Thymus (tissue), 11 donors: ENCODE measurements at regions not wholly inside any gene's neighbourhood (a gene's known extent, or its start where the extent isn't known, plus 50 kb on each side); places are given as distances from the start of the nearest gene placed in this dataset.
"Not testable (repeated sequence)": the region's sequence is repeated elsewhere in the genome, so short reads cannot be mapped to it uniquely, and the experiment has no call there.

ENCODE experiments used
- DNase-seq, 9 donors: peaks; one replicate each; pipeline ENCODE4 v3.0.0-alpha.2; 2013; ENCODE audit warnings: low spot score in 9 of 9, low read depth in 6 of 9, missing footprints in 1 of 9
- H3K27ac ChIP-seq, 2 donors: one replicate each; pipeline ENCODE4 v1.5.1; 2013; ENCODE audit warnings: control low read depth in 1 of 2, low read depth in 1 of 2, low read length in 1 of 2, mild to moderate bottlenecking in 1 of 2, moderate library complexity in 1 of 2
- H3K27me3 ChIP-seq, 2 donors: one replicate each; pipeline ENCODE4 v1.5.1; 2013; ENCODE audit warnings: low read length in 1 of 2; ENCODE audit not compliant: control insufficient read depth in 2 of 2, insufficient read depth in 1 of 2
- H3K36me3 ChIP-seq, 2 donors: one replicate each; pipeline ENCODE4 v1.5.1; 2013; ENCODE audit warnings: low read length in 1 of 2, mild to moderate bottlenecking in 1 of 2, moderate library complexity in 1 of 2; ENCODE audit not compliant: control insufficient read depth in 2 of 2, insufficient read depth in 2 of 2
- H3K4me1 ChIP-seq, 2 donors: one replicate each; pipeline ENCODE4 v1.5.1; 2013; ENCODE audit warnings: low read length in 2 of 2; ENCODE audit not compliant: control insufficient read depth in 2 of 2, insufficient read depth in 2 of 2
- H3K4me3 ChIP-seq, 2 donors: one replicate each; pipeline ENCODE4 v1.5.1; 2013; ENCODE audit warnings: low read length in 2 of 2, control low read depth in 1 of 2, mild to moderate bottlenecking in 1 of 2
- H3K9me3 ChIP-seq, 2 donors: one replicate each; pipeline ENCODE4 v1.5.1; 2013; ENCODE audit warnings: low read length in 1 of 2, mild to moderate bottlenecking in 1 of 2; ENCODE audit not compliant: control insufficient read depth in 2 of 2, insufficient read depth in 1 of 2
- whole genome bisulfite sequencing: extraction: QIAGEN DNeasy Blood & Tissue Kit; methylation state at CpG from one replicate; pipeline ENCODE4 v1.1.7; 2013; 5-methylcytosine and 5-hydroxymethylcytosine counted together
- donor health status: healthy.

DNA sequence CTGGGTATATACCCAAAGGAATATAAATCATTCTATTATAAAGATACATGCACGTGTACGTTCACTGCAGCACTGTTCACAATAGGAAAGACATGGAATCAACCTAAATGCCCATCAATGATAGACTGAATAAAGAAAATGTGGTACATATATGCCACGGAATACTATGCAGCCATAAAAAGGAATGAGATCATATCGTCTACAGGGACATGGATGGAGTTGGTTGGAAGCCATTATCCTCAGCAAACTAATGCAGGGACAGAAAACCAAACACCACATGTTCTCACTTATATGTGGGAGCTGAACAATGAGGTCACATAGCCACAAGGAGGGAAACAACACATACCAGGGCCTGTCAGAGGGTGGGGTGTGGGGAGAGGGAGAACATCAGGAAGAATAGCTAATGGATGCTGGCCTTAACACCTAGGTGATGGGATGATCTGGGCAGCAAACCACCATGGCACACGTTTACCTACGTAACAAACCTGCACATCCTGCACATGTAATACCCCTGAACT, 77.8 kb downstream of the CAMK2N1 start:
- H3K4me3 ChIP-seq, H3K4me1 ChIP-seq, DNase-seq, H3K9me3 ChIP-seq, H3K36me3 ChIP-seq, H3K27ac ChIP-seq: not testable (repeated sequence)
- 72% methylated on average over 6 of the region's 6 CpGs for WGBS
- peaks cover 3 to 27% of the 10 kb centered on the region in 2 donors for H3K27me3 ChIP-seq

DNA sequence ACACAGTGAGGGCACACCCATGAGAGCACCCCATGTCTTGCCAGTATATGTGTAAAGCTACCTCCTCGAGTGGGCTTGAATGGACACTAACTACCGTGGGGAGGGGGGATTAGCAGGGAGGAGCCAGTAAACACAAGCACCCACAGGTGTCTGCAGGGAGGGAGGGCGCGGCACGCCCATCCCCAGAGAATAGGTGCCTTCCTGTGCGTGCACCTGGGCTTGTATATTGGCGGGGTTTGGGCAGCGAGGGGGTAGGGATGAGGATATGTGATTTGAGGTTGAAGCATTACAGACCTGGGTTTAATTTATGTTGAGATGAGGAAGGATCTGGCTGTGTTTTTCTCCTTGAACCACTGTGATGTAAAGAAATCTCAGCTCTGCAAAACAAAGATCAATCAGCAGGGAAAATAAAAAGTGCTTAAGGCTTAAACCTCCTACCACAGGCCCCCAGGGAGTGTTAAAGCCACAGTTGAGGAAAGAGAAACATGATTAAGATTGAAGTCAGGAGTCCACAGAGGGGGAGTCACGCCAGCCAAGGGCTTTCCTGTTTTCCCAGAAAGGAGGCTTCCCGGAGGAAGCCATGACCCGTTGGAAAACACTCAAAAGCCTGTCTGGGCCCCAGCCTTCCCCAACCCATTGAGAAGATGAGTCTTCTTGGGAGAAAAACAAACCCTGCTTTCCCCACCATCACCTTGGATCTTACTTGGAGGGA, 80.0 kb downstream of the CAMK2N1 start:
- H3K36me3 ChIP-seq, result no peaks in the 10 kb centered on the region
- 18% methylated on average over 11 of the region's 11 CpGs for WGBS
- no peak overlapping the region for H3K4me3 ChIP-seq
- no peaks in the 10 kb centered on the region for H3K4me1 ChIP-seq
- H3K27me3 ChIP-seq, result peaks cover 3 to 41% of the 10 kb centered on the region in 2 donors
- H3K27ac ChIP-seq, result no peak overlapping the region
- H3K9me3 ChIP-seq, result no peaks in the 10 kb centered on the region
- no peak for DNase-seq

- no peaks in the 10 kb centered on the region for H3K36me3 ChIP-seq
- H3K4me3 ChIP-seq, result no peak overlapping the region
- H3K27me3 ChIP-seq, result peaks cover 3 to 44% of the 10 kb centered on the region in 2 donors
- 77% methylated on average over 13 of the region's 13 CpGs for WGBS
- no peak overlapping the region for H3K27ac ChIP-seq
- H3K4me1 ChIP-seq, result no peaks in the 10 kb centered on the region
- no peaks in the 10 kb centered on the region for H3K9me3 ChIP-seq
- DNase-seq, result no peak
Observed at GRCh38 chr1:20405051-20405754, 80.8 kb downstream of the CAMK2N1 start.
